ENCODE measurements at regions not wholly inside any gene's neighbourhood (a gene's known extent, or its start where the extent isn't known, plus 50 kb on each side); places are given as distances from the start of the nearest gene placed in this dataset.
A peak's percentile ranks its signal among the peaks of the same experiment; 100 is the strongest.

DNA sequence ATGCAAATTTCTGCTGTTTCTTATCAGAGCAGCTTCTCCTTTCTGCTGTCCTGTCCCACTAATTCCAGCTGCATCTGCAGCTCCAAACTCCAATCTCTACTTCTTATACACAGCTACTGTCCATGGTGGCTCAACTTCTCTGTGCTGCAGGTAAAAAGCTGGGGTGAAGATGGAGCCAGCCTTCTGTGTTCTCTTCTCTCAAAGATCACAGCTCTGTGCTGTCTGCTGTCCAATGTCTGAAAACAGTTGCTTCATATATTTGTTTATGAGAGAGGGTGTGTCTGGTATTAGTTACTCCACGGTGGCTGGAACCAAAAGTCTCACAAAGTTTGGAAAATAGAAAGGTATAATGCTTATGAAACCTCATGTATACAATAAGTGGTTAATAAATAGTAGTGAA is 445.8 kb upstream of the TBX3 start:
- DNase-seq (ENCODE audit: low spot score), result no peak

DNA sequence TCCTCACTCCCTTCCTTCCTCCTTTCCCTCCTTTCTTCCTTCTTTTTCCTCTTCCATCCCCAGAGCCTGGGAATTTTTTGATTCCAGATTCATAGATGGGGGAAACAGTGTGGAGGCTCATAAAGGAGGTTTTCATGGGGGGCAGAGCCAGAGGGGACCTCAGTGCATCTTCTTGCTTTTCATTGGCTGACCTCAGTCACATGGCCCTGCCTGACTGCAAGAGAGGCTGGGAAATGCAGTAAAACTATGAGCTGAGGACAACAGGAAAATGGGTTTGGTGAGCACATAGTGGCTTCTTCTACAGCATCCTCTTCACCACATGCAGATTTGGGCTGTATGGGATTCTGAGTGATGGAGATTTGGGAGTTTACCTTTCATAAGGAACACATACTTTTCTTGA is 437.1 kb upstream of the TBX3 start:
- no peak for DNase-seq (ENCODE audit: low spot score)

DNA sequence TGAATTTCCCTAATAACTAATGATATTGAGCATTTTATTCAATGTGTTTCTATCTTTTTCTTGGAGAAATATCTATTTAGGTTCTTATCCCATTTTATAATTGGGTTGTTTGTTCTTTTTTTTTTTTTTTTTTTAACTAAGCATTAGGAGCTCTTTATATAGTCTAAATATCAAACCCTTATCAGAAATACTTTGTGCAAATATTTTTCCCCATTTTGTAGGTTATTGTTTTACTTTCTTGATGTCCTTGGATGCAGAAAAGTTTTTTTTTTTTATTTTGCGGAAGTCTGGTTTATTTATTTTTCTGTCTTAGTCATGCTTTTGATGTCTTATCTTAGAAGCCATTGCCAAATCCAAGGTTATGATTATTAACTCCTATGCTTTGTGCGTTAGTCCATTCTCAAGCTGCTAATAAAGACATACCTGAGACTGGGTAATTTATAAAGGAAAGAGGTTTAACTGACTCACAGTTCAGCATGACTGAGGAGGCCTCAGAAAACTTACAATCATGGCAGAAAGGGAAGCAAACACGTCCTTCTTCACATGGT is 434.3 kb upstream of the TBX3 start:
- DNase-seq (ENCODE audit: low spot score), result no peak

DNA sequence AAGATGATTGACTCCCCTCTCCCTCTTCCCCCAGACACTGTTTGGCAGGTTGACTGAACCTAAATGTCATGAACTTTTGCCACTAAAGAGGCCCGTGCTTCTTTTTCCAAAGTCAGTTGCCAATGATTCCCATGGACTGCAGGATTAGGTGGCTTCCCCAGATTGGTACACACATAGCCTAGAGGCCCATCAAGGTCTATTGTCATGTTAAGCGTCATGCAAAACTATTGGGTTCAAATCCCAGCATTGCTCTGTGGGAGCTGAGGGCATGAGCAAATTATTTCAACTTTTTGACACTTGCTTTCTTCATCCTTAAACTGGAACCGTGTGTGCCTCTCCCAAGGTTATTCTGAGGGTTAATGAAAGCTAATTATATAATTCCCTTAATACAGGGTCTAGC is 430.2 kb upstream of the TBX3 start:
- DNase-seq (ENCODE audit: low spot score), result no peak

DNA sequence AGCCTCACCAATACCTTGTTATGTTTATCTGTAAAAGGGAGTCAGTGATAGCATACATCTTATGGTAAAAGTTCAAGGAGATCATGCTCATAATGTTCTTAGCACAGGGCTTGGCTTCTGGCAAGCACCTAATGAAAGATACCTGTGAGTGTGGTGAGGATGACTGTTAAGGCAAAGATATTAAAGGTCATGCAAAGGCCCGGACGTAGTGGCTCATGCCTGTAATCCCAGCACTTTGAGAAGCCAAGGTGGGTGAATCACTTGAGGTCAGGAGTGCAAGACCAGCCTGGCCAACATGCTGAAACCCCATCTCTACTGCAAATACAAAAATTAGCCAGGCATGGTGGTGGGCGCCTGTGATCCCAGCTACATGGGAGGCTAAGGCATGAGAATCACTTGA is 425.9 kb upstream of the TBX3 start:
- no peak for DNase-seq (ENCODE audit: low spot score)

DNA sequence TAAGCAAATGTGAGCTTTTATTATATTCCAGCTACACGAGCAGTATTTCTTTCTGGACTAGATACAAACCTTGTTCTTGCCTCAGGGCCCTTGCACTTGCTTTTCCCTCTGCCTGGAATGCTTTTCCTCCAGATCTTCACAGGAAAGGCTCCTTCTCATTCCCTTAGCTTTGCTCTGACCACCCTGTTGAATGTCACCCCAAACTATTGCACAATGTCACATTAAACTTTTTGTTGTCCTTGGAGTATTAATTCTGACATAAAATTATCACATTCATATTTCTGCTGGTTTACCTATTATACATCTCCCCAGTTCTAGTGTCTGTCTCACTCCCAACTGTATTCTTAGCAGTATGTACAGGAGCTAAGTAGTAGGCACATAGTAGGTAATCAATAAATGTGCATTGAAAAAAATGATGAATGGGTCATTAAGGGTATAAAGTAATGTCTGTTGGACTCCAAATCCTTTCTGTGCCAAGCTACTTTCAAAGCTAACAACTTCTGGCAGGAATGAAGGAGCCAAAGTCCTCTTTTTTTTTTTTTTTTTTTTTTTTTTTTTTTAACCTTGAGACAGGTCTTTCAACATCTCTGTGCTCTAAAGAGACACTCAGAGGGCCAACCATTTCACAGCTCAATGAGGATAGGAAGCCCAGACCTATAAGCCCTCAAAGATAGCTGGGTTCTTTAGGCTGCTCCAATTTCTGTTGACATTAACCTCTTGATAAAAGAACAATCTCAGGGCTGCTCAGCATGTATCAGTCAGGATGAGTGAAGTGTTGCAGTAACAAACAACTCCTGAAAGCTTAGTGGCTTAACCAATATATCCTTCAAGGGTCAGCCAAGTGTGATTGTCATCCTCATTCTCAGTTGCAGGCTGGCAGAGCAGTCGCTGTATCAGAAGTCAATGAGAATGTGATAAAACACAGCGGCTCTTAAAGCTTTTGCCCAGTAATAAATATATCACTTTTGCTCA is 424.4 kb upstream of the TBX3 start:
- DNase-seq (ENCODE audit: low spot score), result no peak

DNA sequence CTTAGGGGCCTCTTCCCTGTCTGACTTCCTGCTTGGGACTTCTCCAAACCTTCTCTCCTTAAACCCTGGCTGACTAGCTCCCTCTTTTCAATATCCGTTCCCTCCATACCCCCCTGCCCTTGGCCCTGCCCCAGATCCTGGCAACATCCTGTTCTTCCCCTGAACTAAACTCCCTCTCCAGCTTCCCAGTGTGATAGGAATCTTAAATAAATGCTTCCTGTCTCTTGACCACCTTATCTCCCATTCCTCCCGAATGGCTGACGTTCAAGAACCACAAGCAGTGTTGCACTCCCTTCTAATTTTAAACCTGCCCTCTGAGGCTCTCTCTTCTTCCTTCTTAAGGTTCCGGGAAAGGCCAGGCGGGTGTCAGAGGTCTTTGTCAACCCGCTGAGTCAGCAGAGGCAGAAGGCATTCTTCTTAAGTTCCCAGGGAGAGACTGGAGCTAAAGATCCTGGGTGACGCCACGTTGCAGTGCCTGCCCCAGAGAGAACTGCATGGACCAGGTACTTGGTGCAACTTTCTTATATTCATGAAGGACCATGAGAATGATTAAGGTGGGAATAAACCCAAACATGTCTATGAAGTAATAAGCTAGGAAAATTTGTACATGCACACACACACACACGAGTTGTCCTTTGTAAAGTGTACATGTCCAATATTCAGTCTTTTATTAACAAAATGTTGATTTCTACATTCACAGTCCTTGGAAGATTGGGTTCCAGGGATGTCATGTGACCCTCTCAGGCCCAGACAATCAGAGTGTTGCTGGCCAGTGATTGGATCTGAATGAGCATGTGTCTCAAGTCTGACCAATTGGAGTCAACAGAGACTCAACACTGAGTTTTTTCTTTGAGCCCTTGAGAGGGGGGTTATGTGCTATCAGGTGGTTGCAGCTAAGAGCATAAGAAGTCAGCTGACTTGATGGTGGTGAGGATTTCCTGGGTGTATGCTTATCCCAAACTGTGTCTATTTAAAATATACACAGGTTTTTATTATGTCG is 420.2 kb upstream of the TBX3 start:
- DNase-seq (ENCODE audit: low spot score), result no peak

DNA sequence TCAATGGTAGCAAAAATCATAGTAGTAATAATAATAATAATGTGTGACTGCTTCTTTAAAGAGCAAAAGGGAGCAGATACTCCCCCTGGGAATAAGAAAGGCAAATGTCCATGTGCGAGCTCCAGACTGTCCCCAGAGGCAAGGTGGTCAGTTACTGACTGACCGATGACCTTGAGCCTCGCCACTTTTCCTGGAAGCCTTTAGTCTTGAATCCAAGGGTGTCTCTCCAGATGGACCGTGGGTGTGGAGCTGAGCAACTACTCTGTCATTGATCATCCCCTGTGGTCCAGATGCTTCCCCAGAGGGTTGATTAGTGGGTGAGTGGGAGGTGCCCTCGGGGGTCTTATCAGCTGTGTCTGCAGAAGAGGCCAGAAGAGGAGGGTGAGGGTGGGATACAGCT is 418.5 kb upstream of the TBX3 start:
- no peak for DNase-seq (ENCODE audit: low spot score)

DNA sequence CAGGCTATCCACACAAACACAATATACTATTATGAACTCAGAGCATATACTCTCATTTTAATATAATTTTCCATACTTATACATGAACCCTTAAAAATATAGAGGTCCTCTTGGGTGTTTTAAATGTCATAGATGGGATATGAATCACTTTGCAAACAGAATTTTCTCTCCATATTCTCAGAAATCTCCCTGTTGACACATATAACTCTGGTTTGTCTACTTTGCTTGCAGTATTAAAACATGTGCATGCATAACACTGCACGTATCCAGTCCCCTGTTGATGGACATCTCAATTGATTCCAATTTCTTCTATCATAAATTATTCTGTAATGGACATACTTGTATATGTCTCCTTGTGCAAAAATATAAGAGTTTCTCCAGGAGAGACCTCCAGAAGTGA is 417.5 kb upstream of the TBX3 start:
- DNase-seq (ENCODE audit: low spot score), result no peak

DNA sequence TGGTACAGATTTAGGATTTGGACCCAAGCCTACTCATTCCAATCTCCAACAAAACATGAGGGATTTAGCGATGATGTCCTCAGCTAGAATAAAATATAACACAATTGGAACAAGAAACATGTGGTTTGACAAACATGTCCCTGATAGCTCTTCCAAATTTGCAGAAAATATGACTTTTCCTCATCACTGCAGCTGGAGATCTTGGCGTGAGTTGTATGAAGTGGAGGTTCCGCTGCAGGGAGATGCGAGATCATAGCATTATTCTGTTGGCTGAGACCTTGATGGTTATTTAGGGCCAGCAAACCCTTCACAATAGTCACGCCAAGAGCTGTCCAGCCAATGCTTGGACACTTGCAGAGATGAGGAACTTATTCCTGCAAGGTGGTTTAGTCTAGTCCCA is 413.4 kb upstream of the TBX3 start:
- no peak for DNase-seq (ENCODE audit: low spot score)

DNA sequence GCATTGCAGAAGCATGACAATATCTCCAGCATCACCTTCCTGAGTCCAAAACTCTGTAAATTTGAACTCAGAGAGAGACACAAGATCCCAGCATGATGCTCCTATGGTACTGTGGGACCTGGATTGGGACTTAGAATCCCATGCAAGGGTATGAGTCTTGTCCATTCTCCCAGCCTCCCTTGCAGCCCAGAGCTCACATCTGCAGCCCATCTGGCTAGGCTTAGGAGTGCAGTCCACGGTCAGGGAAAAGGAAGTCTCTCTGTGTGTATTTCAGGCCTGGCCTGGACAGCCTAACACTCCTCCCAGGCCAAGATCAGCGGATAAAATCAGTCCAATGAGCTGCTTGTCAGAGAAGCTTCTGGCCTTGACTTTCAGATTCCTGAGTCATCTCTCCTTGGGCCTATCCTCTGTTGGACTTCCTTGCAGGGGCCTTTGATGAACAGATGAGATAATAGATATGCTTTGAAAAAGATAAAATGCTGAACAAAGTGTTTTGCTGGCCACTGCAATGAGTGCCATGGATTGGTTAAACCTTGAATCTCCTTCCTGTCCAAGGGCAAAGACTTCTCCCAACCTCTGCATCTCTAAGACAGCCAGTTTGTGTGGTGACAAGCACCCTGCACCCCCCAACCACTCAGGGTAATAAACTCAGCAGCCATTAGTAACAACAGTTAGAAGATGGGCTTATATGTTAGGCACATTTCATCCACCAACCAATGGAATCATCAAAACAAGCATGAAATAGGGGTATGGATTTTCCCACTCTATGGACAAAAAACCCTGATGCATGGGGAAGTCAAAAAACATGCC is 412.8 kb upstream of the TBX3 start:
- DNase-seq (ENCODE audit: low spot score), result no peak

DNA sequence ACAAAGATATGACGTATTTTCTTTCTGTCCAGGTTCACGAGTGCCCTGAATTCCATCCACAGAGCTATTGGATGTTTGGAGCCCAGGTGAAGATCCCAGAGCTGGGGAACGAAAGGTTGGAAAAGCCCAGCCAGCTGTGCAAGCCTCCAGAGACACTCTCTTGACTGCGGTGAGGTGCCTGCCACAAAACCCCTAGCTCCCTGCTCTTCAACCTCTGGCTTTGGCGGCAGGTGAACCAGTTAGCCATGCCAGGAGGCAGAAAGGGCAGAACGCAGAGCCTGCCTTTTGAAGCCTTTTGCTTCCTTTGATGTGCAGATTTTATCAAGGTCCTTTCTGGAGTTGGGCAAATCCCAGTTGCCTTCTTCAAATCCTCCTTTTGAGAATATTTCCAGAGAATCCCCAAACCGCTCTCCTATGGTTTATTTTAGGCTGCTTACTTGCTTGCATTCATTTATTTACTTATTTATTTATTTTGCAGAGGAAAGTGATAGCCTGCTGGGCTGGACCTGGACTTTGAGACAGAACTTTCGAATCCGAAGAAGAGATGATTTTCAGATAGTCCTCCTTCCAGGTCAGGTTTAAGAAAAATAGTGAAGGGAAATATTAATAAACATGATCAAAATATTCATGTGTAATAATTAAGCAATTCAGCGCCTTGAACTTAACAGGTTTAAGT is 411.2 kb upstream of the TBX3 start:
- DNase-seq (ENCODE audit: low spot score), result no peak

DNA sequence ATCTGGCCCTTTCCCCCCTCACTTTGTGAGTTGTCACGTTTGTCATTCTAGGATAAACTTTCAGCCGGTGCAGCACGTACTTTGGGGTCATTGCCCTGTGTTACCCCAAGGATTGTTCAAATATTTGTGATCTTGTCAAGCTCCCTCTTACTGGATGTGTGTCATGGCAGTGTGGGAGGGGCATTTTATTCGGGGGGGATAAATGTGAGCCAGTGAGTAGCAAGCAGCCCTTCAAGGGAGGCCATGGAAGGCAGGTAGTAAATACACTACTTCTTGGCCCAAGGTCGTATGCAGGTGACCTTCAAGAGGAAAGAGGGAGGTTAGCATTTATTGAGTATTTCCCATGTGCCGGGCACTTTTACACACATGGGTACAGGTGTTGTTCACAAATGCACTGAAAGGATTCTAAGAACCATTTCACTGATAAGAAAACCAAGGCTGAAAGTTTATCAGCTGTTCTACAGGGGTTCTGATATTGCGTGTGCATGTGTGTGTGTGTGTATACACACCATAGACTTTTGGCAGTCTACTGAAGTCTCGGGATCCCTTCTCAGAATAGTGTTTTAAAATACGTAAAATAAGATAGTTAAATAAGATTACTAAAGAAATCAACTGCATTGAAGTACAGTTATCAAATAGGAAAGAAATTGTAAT is 410.3 kb upstream of the TBX3 start:
- DNase-seq (ENCODE audit: low spot score), result no peak

DNA sequence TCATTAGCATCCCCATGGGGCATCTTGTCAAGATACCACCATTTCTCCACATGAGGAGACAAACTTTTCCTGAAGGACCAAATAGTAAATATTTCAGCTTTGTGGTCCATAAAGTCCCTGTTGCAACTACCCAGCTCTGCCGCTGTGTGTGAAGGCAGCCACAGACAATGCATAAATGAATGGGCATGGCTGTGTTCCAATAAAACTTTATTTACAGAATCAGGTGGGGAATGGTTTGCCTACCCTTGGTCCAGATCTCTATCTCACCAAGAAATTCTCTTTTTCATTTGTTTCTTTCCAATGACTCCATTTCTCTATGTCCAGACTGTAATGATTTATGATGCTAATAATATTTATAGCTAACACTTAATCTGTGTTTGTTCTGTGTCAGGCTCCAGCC is 409.3 kb upstream of the TBX3 start:
- no peak for DNase-seq (ENCODE audit: low spot score)

DNA sequence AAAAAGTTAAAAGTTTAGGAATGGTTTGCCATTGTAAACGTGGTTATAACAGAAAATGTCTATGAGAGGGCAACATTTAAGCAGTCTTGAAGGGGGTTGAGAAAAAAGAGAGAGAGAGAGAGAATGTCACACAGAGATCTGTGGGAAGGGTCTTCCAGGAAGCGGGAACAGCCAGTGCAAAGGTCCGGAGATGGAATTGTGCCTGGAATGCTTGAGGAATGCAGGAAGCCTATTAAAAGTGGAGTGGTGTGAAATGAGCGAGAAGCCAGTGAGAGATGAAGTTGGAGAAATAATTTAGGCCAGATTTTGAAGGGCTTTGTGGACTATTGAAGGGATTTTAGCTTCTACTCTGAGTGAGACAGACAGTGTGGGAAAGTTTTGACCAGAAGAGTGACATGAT is 406.8 kb upstream of the TBX3 start:
- DNase-seq (ENCODE audit: low spot score), result no peak

DNA sequence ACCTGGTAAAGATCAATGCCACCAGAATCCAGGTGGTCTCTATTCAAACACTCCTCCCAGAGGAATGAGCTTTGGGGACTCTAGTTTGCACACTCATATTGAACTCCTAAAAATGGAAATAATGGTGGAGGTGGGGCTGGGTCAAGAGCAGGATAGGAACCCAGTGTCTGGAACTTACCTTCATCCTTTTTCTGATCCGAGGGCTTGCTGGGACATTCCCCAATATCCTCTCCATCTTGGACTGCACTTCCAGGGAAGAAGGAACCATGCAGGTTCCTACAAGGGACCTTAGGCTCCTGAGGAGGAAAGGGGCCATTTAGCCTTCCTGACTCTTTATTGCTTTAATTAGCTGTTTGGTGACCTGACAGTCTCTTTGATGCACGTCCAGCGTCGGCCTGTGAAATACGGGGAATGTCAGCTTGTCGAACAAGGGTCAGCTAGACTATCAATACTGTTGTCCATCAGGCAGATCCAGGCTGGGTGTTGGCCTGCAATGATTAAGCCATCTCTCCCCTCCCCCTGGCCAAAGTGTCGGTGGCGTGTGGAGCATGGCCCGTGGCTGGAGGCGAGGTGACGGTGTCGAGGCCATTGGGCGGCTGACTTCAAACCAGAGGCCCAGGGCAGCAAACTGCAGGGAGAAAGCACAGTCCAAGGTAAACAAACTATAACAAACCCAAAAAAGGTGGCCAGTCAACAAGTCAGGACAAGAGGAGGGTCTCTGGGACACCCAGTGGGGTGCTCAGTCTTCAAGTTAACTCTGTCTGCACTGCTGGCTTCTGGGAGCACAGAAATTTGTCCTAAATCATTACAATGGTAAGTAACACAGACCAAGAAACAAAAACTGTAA is 405.2 kb upstream of the TBX3 start:
- DNase-seq (ENCODE audit: low spot score), result no peak

DNA sequence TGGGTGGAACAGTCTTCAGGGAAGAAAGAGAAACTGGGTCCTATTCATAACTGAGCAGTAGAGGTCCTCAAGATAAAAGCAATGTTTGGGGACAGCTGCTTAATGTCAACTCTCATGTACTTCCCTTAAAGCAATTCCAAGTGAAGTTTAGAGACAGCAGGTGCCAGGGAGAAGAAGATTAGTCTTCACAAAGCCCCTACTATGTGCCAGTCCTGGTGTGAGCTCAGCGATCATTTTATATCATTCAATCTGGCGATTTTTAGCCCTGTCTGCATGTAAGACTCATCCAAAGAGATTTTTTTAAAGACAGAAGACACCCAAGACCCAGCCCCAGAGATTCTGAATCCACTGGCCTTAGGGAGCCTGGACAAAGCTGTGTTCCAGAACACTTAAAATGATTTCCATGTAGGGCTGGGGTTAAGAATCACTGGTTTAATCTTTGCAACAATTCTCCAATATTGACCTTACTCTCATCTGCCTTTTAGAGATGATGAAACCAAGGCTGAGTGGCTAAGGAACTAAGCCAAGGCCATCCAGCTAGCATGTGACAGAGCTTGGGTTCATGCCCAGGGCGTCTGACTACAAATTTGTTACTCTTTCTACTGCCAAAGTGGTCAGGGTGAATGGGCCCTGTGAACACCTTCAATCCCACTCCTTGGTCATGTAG is 404.5 kb upstream of the TBX3 start:
- DNase-seq (ENCODE audit: low spot score), result no peak

DNA sequence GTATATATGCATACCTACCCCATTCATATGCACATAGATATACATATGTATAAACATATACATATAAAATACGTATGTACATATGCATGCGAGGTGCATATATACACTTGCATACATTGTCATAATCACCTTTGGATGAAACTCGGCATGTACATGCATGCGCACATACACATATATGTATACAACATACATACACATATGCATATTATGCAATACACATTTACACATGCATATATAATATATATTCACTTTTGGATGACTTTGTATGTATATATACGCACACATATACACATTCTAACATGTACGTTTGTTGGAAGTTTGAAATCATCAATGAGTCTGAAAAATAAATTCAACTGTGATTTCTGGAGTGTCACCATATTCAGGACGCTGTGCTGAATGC is 401.6 kb upstream of the TBX3 start:
- no peak for DNase-seq (ENCODE audit: low spot score)

DNA sequence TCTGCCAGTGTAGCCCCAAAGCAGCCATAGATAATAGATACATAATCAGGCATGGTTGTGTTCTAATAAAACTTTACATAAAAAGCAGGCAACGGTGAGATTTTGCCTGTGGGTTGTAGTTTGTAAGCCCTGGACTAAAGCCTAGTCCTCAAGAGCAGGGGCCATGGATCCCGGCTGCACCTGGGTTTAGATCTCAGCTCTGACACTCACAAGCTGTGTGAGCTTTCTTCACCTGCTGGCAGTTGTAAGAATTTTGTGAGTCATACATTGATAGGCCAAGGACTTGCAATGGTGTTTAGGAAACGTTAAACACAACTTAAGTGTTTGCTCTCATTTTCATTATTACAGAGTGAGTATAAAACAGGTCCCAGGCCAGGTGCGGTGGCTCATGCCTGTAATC is 395.8 kb upstream of the TBX3 start:
- peak; percentile 18 for DNase-seq (ENCODE audit: low spot score)

All from ecto neural progenitor cell (in vitro differentiated cells).